PC-9 (cell line): ENCODE measurements at regions not wholly inside any gene's neighbourhood (a gene's known extent, or its start where the extent isn't known, plus 50 kb on each side); places are given as distances from the start of the nearest gene placed in this dataset.

ENCODE experiments used
- BruUV-seq: library from RNA; stranded (reverse); fragments of 400-500 nt; replicated peaks from 2 replicates; lab custom pipeline; 2021; lab: Mats Ljungman, UMichigan
- CTCF ChIA-PET: fragments of 300-600 bp; sonication (Branson Sonifier 250); formaldehyde crosslinking; loops from one replicate; lab custom pipeline; 2022; ENCODE audit warnings: antibody characterized with exemption; lab: Charles Lee
- POLR2A ChIA-PET: fragments of 300-600 bp; sonication (Branson Sonifier 250); formaldehyde crosslinking; loops from one replicate; lab custom pipeline; 2022; ENCODE audit warnings: antibody characterized with exemption; ENCODE audit not compliant: unreplicated experiment; lab: Charles Lee
- DNase-seq, 2 experiments: peaks; one replicate each; pipeline versions ENCODE4 v3.0.0 to v3.0.0-alpha.2; 2015 to 2022; ENCODE audit warnings: mixed read lengths in 1 of 2
- H2AFZ ChIP-seq: fragments of 200-600 bp; sonication (generic); 2 replicates; pipeline ENCODE4 v1.8.1; 2017; ENCODE audit warnings: antibody characterized with exemption
- H3F3A ChIP-seq: fragments of 200-600 bp; sonication (generic); 2 replicates; pipeline ENCODE4 v1.8.1; 2017; ENCODE audit warnings: antibody characterized with exemption, mild to moderate bottlenecking, low read depth; ENCODE audit not compliant: insufficient read depth
- H3K27ac ChIP-seq: fragments of 200-600 bp; sonication (generic); 2 replicates; pipeline ENCODE4 v1.6.1; 2016; ENCODE audit warnings: mixed run types
- H3K27me3 ChIP-seq: fragments of 200-600 bp; sonication (generic); 2 replicates; pipeline ENCODE4 v1.6.1; 2016; ENCODE audit warnings: low read depth, mixed run types; ENCODE audit not compliant: insufficient read depth
- H3K36me3 ChIP-seq: fragments of 200-600 bp; sonication (generic); 2 replicates; pipeline ENCODE4 v1.6.1; 2016; ENCODE audit warnings: low read depth, mixed run types
- H3K4me1 ChIP-seq: fragments of 200-600 bp; sonication (generic); replicated peaks from 2 replicates; pipeline ENCODE4 v1.6.1; 2016; ENCODE audit warnings: mixed run types; ENCODE audit not compliant: insufficient read depth
- H3K4me2 ChIP-seq: fragments of 200-600 bp; sonication (generic); 2 replicates; pipeline ENCODE4 v1.6.1; 2017; ENCODE audit warnings: mixed run types
- H3K4me3 ChIP-seq: fragments of 200-600 bp; sonication (generic); 2 replicates; pipeline ENCODE4 v1.6.1; 2016; ENCODE audit warnings: mixed run types
- H3K79me2 ChIP-seq: fragments of 200-600 bp; sonication (generic); 2 replicates; pipeline ENCODE4 v1.6.1; 2017; ENCODE audit warnings: low read depth, mixed run types
- H3K9me2 ChIP-seq: fragments of 200-600 bp; sonication (generic); 2 replicates; pipeline ENCODE4 v1.8.1; 2017; ENCODE audit warnings: mild to moderate bottlenecking; ENCODE audit not compliant: insufficient read depth
- H3K9me3 ChIP-seq: fragments of 200-600 bp; sonication (generic); 2 replicates; pipeline ENCODE4 v1.8.1; 2016; ENCODE audit warnings: low read depth; ENCODE audit not compliant: insufficient read depth
- H4K20me1 ChIP-seq: fragments of 200-600 bp; sonication (generic); 2 replicates; pipeline ENCODE4 v1.8.1; 2017; ENCODE audit not compliant: insufficient read depth
- EZH2 ChIP-seq: fragments of 200-600 bp; sonication (generic); IDR thresholded peaks from 2 replicates; pipeline ENCODE4 v1.8.0; 2017; ENCODE audit warnings: antibody characterized with exemption, low read depth
- intact Hi-C: fragments of 100-400 bp; cut with micrococcal nuclease; formaldehyde crosslinking; loops from one replicate; pipeline ENCODE4 v1.10.0; 2022; ENCODE audit not compliant: unreplicated experiment
- TF ChIP-seq, protein P1 (sequence below): fragments of 200-600 bp; sonication (generic); conservative IDR thresholded peaks from 2 replicates; pipeline ENCODE4 v1.6.1; 2017; ENCODE audit warnings: mixed run types, antibody characterized with exemption, mild to moderate bottlenecking, moderate library complexity

DNA sequence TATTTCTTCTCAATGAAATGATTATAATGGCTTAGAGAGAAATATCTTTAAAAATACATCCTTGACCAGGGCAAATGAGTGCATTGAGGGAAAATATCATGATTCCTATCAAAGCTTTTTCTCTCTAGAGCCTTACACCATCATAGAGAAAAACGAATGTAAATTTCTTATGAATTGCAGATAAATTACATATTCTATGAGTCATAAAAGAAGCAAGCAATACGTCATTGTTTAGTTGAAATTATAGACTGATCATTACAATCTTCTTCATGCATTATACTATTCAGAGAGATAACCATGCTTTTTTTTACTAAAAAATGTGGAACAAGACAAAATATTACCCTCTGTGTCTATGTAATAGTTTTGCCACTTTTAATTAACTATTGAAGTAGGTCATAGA, 100.9 kb upstream of the RXFP1 start:
- intact Hi-C loops: no loop called here
- Histone ChIP-seq H4K20me1 (no peaks in the 10 kb centered on the region), H3K27ac (no peak overlapping the region), H3K4me3 (no peak overlapping the region), H3K4me2 (no peak overlapping the region), H3K36me3 (no peaks in the 10 kb centered on the region), H3K4me1 (no peaks in the 10 kb centered on the region), H3F3A (no peaks in the 10 kb centered on the region), H3K79me2 (no peaks in the 10 kb centered on the region), H3K9me2 (no peaks in the 10 kb centered on the region), H2AFZ (no peak overlapping the region), H3K9me3 (no peaks in the 10 kb centered on the region), H3K27me3 (no peaks in the 10 kb centered on the region)
- DNase-seq: no peak
- no TSS peak for BruUV-seq
- CTCF ChIA-PET: no interaction called here
- POLR2A ChIA-PET: no interaction called here
- TF ChIP-seq, protein P1, sequence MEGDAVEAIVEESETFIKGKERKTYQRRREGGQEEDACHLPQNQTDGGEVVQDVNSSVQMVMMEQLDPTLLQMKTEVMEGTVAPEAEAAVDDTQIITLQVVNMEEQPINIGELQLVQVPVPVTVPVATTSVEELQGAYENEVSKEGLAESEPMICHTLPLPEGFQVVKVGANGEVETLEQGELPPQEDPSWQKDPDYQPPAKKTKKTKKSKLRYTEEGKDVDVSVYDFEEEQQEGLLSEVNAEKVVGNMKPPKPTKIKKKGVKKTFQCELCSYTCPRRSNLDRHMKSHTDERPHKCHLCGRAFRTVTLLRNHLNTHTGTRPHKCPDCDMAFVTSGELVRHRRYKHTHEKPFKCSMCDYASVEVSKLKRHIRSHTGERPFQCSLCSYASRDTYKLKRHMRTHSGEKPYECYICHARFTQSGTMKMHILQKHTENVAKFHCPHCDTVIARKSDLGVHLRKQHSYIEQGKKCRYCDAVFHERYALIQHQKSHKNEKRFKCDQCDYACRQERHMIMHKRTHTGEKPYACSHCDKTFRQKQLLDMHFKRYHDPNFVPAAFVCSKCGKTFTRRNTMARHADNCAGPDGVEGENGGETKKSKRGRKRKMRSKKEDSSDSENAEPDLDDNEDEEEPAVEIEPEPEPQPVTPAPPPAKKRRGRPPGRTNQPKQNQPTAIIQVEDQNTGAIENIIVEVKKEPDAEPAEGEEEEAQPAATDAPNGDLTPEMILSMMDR: no peak
- no peak for TF ChIP-seq EZH2

GRCh38 chr4:158422546-158422945, 99.1 kb upstream of the RXFP1 start:
- Histone ChIP-seq H3K27me3 (no peaks in the 10 kb centered on the region), H3K9me3 (no peaks in the 10 kb centered on the region), H2AFZ (no peak overlapping the region), H3K4me3 (no peak overlapping the region), H4K20me1 (no peaks in the 10 kb centered on the region), H3K27ac (no peak overlapping the region), H3K79me2 (no peaks in the 10 kb centered on the region), H3K9me2 (no peaks in the 10 kb centered on the region), H3K4me1 (no peaks in the 10 kb centered on the region), H3K36me3 (no peaks in the 10 kb centered on the region), H3F3A (no peaks in the 10 kb centered on the region), H3K4me2 (no peak overlapping the region)
- CTCF ChIA-PET: no interaction called here
- BruUV-seq: no TSS peak
- TF ChIP-seq EZH2: no peak
- TF ChIP-seq, protein P1: no peak
- intact Hi-C loops: no loop called here
- no peak for DNase-seq
- POLR2A ChIA-PET: no interaction called here

- Histone ChIP-seq H3K4me2 (no peak overlapping the region), H2AFZ (no peak overlapping the region), H3F3A (no peaks in the 10 kb centered on the region), H3K36me3 (no peaks in the 10 kb centered on the region), H3K4me1 (no peaks in the 10 kb centered on the region), H3K79me2 (no peaks in the 10 kb centered on the region), H3K9me2 (no peaks in the 10 kb centered on the region), H3K9me3 (no peaks in the 10 kb centered on the region), H3K27me3 (no peaks in the 10 kb centered on the region), H3K27ac (no peak overlapping the region), H4K20me1 (no peaks in the 10 kb centered on the region), H3K4me3 (no peak overlapping the region)
- no peak for DNase-seq
- intact Hi-C loops: no loop called here
- no TSS peak for BruUV-seq
- ChIA-PET POLR2A (no interaction called here), CTCF (interaction anchor here (0.7 kb wide), 1 partner anchor 1543 kb away, joined by 4 read pairs; no protein-coding TSS in a partner anchor)
- TF ChIP-seq, protein P1: no peak
- no peak for TF ChIP-seq EZH2
These were observed 93.4 kb upstream of the RXFP1 start for GRCh38 chr4:158428242-158428641.
